Posterior vena cava (tissue), 2 donors: ENCODE measurements at regions not wholly inside any gene's neighbourhood (a gene's known extent, or its start where the extent isn't known, plus 50 kb on each side); places are given as distances from the start of the nearest gene placed in this dataset.
A peak's percentile ranks its signal among the peaks of the same experiment; 100 is the strongest.

ENCODE experiments used
- DNase-seq: peaks from one replicate; pipeline ENCODE4 v3.0.0-alpha.2; 2020; ENCODE audit warnings: low spot score
- intact Hi-C, 2 donors: fragments of 100-400 bp; cut with DNase I; formaldehyde crosslinking; loops; one replicate each; pipeline versions ENCODE4 v1.14.1 to v1.14.2; 2022 to 2023
- donor health status: DM: yes; HTN: yes; CAD: no.
- donor health status: DM: yes; HTN: yes; CAD: no.

GRCh38 chr14:104436047-104436591, 143.4 kb upstream of the C14orf180 start:
- intact Hi-C loops = no loop called here
- DNase-seq = peak; percentile 87

GRCh38 chr14:104436741-104437701, 142.5 kb upstream of the C14orf180 start:
- intact Hi-C loops = no loop called here
- peak; percentile 71 for DNase-seq

- peak; percentile 58 for DNase-seq
- intact Hi-C loops = no loop called here
Measured at GRCh38 chr14:104437703-104438102, 141.9 kb upstream of the C14orf180 start.

- intact Hi-C loops = no loop called here
- DNase-seq = peak; percentile 57
Measured at GRCh38 chr14:104438166-104438887, 141.2 kb upstream of the C14orf180 start.

- intact Hi-C loops = no loop called here
Measured at GRCh38 chr14:104439625-104440024, 139.9 kb upstream of the C14orf180 start.

GRCh38 chr14:104440297-104440956, 139.1 kb upstream of the C14orf180 start:
- no peak for DNase-seq
- intact Hi-C loops = no loop called here

More at GRCh38 chr14:104439625-104440024, 139.9 kb upstream of the C14orf180 start:
- DNase-seq = no peak

- DNase-seq = peak; percentile 58
- intact Hi-C loops = no loop called here
Measured at GRCh38 chr14:104441275-104442106, 138.1 kb upstream of the C14orf180 start.

GRCh38 chr14:104442107-104442551, 137.4 kb upstream of the C14orf180 start:
- DNase-seq = peak; percentile 79
- intact Hi-C loops = no loop called here

GRCh38 chr14:104442631-104443390, 136.8 kb upstream of the C14orf180 start:
- peak; percentile 63 for DNase-seq
- intact Hi-C loops = no loop called here

GRCh38 chr14:104443391-104444158, 136.0 kb upstream of the C14orf180 start:
- peak; percentile 68 for DNase-seq
- intact Hi-C loops = no loop called here

GRCh38 chr14:104444159-104445030, 135.2 kb upstream of the C14orf180 start:
- intact Hi-C loops = no loop called here
- DNase-seq = peak; percentile 18

GRCh38 chr14:104445086-104445485, 134.5 kb upstream of the C14orf180 start:
- peak; percentile 61 for DNase-seq
- intact Hi-C loops = no loop called here

GRCh38 chr14:104445832-104446381, 133.7 kb upstream of the C14orf180 start:
- DNase-seq = no peak
- intact Hi-C loops = no loop called here

GRCh38 chr14:104446611-104447010, 133.0 kb upstream of the C14orf180 start:
- intact Hi-C loops = no loop called here
- no peak for DNase-seq

GRCh38 chr14:104447750-104448149, 131.8 kb upstream of the C14orf180 start:
- intact Hi-C loops = no loop called here
- DNase-seq = no peak

GRCh38 chr14:104448321-104448720, 131.2 kb upstream of the C14orf180 start:
- no peak for DNase-seq
- intact Hi-C loops = no loop called here
